ENCODE measurements at regions not wholly inside any gene's neighbourhood (a gene's known extent, or its start where the extent isn't known, plus 50 kb on each side); places are given as distances from the start of the nearest gene placed in this dataset.

DNA sequence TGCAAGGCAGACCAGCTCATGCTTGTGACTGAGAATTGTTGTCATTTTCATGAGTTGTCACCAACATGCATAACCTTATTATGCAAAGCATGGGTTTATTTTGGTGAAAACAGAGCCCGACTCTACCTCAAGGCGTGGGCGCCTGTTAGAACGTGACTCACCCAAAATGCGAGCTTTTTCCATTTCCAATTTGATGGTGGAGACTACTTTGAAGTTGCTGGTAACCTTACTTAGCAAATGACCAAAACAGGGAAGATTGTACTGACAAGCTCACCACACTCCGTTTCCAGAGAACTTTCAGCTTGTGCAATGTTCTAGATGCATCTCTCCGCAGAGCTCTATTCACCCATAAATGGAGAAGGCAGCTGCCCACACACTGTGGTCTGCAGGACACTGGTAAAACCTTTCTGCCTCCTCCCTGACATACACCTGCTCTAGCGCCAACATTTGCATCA is 284.5 kb downstream of the MAF start:
- DNase-seq (ENCODE audit: low spot score) (no peak), ATAC-seq (peak; percentile 69 to 83)
- peak overlapping the region in 1 of 2 donors; percentile 49 for H3K27ac Mint-ChIP-seq
- no peaks in the 10 kb centered on the region for H3K9me3 Mint-ChIP-seq
- H3K27me3 Mint-ChIP-seq = peaks cover 36 to 47% of the 10 kb centered on the region in 2 donors
- H3K36me3 Mint-ChIP-seq = no peaks in the 10 kb centered on the region
- H3K4me3 Mint-ChIP-seq = peak overlapping the region; percentile 33
- peaks cover 0 to 19% of the 10 kb centered on the region in 2 donors for H3K4me1 Mint-ChIP-seq (ENCODE audit: low read depth in 2 of 2)

DNA sequence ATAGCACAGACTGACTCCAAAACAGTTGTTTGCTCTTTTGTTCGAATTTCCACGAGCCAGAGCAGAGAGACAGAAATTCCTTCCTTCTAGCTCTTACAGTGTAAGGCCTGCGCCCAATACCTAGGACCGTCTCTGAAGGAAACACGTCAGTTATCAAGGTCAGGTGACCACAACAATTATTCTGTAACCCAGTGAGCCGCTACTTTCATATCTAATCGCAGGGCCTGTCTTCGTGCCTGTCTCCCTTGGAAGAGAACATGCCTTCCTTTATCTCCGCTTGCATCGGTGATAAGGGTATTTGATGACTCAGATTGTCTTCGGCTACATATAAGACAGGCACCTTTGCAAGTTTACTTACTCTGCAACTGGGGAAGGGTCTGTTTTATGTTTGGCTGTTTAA is 288.0 kb downstream of the MAF start:
- H3K36me3 Mint-ChIP-seq = no peaks in the 10 kb centered on the region
- H3K27ac Mint-ChIP-seq = no peak overlapping the region
- DNase-seq (ENCODE audit: low spot score) (no peak), ATAC-seq (no peak)
- no peaks in the 10 kb centered on the region for H3K9me3 Mint-ChIP-seq
- peaks cover 23 to 30% of the 10 kb centered on the region in 2 donors for H3K27me3 Mint-ChIP-seq
- peaks cover 3 to 21% of the 10 kb centered on the region in 2 donors for H3K4me1 Mint-ChIP-seq (ENCODE audit: low read depth in 2 of 2)
- no peak overlapping the region for H3K4me3 Mint-ChIP-seq

DNA sequence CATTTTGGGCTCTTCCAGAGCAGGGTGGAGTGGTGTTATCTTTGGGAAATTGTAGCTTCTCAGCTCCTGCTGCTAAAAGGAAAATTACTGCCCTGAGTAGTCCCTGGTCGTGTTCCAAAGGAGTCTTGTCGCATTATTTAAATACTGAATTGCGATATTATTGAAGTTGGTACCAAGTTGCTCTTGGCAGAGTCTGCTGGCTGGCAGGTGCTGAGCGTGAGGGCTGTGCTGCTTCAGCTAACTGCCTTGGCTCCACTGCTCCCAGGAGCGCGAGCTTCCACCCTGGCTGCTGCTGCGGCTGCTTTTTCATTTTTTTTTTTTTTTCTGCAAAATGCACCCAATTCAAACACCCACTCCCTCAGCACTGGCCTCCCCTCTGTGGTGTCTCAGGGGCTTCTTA is 289.8 kb downstream of the MAF start:
- ATAC-seq (no peak), DNase-seq (ENCODE audit: low spot score) (no peak)
- Mint-ChIP-seq H3K4me1 (ENCODE audit: low read depth in 2 of 2) (peaks cover 3 to 7% of the 10 kb centered on the region in 2 donors), H3K27ac (no peak overlapping the region), H3K36me3 (no peaks in the 10 kb centered on the region), H3K4me3 (no peak overlapping the region), H3K9me3 (no peaks in the 10 kb centered on the region), H3K27me3 (peaks cover 17 to 18% of the 10 kb centered on the region in 2 donors)

DNA sequence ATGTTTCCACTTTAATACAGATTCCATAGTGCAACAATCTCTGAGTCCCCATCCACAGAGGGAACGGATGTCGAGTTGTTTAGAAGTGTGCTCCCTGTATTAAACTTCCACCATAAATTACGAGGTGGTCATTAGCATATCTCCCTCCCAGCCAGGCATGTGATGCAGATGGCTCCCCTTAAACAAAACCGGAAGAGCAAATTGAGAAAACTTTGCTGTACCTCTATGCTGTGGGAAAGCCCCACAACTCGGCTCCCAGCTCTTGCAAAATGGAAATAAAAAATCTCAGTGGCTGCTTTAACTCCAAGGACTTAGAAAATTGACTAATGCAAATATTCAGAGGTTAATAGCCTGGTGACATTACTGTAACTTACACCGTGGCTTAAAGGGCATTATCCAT is 290.9 kb downstream of the MAF start:
- ATAC-seq (no peak), DNase-seq (ENCODE audit: low spot score) (no peak)
- no peak overlapping the region for H3K27ac Mint-ChIP-seq

DNA sequence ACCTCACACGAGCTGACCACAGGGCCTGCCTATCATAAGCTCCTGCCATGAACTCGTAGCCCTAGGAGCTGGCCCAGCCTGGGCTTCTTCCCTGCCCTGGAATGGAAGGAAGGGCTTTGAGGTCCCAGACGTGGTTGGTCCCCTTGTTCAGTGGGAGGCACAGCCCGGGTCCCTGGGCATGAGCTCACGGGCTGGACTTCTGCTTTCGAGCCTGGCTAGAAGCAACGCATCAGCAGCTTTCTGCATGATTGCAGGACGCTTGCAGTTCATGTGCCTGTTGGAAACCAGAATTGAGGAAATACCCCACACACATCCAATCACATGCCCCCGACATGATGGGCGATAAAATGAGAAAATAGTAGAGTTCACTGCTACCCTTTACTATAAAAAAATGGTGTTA is 293.3 kb downstream of the MAF start:
- peaks cover 3 to 5% of the 10 kb centered on the region in 2 donors for H3K4me1 Mint-ChIP-seq (ENCODE audit: low read depth in 2 of 2)
- no peaks in the 10 kb centered on the region for H3K36me3 Mint-ChIP-seq
- no peaks in the 10 kb centered on the region for H3K9me3 Mint-ChIP-seq
- no peak for ATAC-seq
- H3K27ac Mint-ChIP-seq = no peak overlapping the region
- H3K4me3 Mint-ChIP-seq = no peak overlapping the region
- peaks cover 17 to 21% of the 10 kb centered on the region in 2 donors for H3K27me3 Mint-ChIP-seq
- no peak for DNase-seq (ENCODE audit: low spot score)

More for the DNA sequence above, 290.9 kb downstream of the MAF start:
- peaks cover 17 to 22% of the 10 kb centered on the region in 2 donors for H3K27me3 Mint-ChIP-seq
- no peak overlapping the region for H3K4me3 Mint-ChIP-seq
- H3K36me3 Mint-ChIP-seq = no peaks in the 10 kb centered on the region
- peaks cover 3 to 5% of the 10 kb centered on the region in 2 donors for H3K4me1 Mint-ChIP-seq (ENCODE audit: low read depth in 2 of 2)
- H3K9me3 Mint-ChIP-seq = no peaks in the 10 kb centered on the region

DNA sequence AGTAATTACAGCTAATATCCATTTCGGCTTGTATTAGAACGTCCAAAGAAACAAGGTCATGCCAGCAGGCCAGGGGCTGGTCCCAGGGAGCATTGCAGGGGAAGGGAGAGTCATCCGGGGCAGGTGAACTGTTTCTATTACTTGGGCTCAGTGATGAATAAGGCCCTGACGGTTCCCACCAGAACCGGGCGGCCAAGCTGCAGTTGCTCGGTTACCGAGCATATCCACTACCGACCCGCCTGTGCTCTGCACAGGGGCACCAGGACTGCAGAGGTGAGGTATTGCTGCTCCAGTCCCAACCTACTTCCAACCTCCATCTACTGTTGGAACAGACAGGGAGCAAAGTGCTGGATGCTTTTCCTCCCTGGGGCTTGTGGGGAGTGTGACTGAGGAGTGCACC is 295.5 kb downstream of the MAF start:
- Mint-ChIP-seq H3K4me1 (ENCODE audit: low read depth in 2 of 2) (peaks cover 3 to 5% of the 10 kb centered on the region in 2 donors), H3K4me3 (no peak overlapping the region), H3K36me3 (no peaks in the 10 kb centered on the region), H3K9me3 (no peaks in the 10 kb centered on the region), H3K27ac (no peak overlapping the region), H3K27me3 (peaks cover 9 to 13% of the 10 kb centered on the region in 2 donors)
- DNase-seq (ENCODE audit: low spot score) = no peak
- no peak for ATAC-seq

DNA sequence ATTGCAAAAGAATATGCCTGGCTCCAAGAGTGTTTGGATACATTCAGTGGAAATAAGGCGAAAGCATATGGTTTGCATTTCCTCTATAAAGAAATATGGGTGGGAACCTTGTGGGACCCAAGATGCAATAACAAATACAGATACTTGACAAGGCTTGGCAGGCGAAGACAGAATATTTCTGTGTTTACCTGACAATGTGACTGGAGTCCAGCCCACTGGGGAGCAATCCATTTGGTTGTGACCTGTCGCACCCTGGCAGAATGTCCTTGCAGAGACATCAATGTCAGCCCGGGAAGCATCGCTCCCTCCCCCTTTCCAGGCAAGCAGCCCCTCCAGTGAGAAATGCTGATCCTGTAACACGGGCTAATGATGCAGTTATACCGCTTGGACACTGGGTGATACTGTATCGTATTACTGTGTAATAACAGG is 296.6 kb downstream of the MAF start:
- no peak overlapping the region for H3K4me3 Mint-ChIP-seq
- no peaks in the 10 kb centered on the region for H3K36me3 Mint-ChIP-seq
- H3K9me3 Mint-ChIP-seq = no peaks in the 10 kb centered on the region
- H3K27ac Mint-ChIP-seq = no peak overlapping the region
- H3K4me1 Mint-ChIP-seq (ENCODE audit: low read depth in 2 of 2) = peaks cover 0 to 3% of the 10 kb centered on the region in 2 donors
- no peak for ATAC-seq
- DNase-seq (ENCODE audit: low spot score) = no peak
- peaks cover 7 to 10% of the 10 kb centered on the region in 2 donors for H3K27me3 Mint-ChIP-seq

DNA sequence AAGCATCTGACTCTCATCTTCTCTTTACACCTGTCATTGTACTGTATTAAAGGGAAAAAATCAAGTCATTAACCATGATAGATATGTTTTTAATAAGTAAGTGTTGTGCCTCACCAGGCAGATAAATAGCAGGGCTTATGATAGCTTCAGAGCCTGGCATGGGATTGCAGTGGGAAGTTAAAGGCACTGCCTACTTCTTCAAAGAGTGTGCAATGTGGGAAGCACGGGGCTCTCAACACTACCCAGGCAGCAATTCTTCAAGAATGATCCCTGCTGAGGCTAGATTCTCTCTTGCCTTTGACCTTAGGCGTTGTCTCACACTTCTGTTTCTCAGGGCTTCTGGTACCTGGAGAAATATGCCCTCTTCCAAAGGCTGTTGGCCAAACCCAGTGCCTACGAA is 297.3 kb downstream of the MAF start:
- ATAC-seq (no peak), DNase-seq (ENCODE audit: low spot score) (no peak)
- no peaks in the 10 kb centered on the region for H3K36me3 Mint-ChIP-seq

DNA sequence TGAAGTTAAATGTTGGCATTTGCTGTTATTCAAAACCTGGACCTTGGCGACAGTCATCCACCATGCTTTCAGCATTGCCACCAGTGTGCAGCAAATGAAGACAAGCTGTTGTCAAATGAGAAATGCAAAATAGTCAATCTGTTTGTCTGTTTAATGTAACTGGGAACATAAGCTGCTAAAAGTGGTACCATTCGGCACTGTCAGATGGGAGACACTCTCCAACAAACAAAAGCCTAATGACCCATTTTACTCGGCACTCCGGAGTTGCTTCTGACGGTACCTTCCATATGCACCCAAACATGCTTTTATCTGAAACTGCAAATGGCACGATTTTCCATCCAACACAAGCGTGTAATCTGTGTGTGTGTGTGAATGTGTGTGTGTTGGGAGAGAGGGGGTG is 297.8 kb downstream of the MAF start:
- no peak for DNase-seq (ENCODE audit: low spot score)
- Mint-ChIP-seq H3K4me1 (ENCODE audit: low read depth in 2 of 2) (peaks cover 0 to 2% of the 10 kb centered on the region in 2 donors), H3K27me3 (peaks cover 10% of the 10 kb centered on the region in 2 donors), H3K9me3 (no peaks in the 10 kb centered on the region), H3K36me3 (no peaks in the 10 kb centered on the region), H3K27ac (no peak overlapping the region), H3K4me3 (no peak overlapping the region)
- no peak for ATAC-seq

More for the DNA sequence above, 297.3 kb downstream of the MAF start:
- Mint-ChIP-seq H3K27ac (no peak overlapping the region), H3K27me3 (peaks cover 10% of the 10 kb centered on the region in 2 donors), H3K4me1 (ENCODE audit: low read depth in 2 of 2) (peaks cover 0 to 2% of the 10 kb centered on the region in 2 donors), H3K4me3 (no peak overlapping the region), H3K9me3 (no peaks in the 10 kb centered on the region)

DNA sequence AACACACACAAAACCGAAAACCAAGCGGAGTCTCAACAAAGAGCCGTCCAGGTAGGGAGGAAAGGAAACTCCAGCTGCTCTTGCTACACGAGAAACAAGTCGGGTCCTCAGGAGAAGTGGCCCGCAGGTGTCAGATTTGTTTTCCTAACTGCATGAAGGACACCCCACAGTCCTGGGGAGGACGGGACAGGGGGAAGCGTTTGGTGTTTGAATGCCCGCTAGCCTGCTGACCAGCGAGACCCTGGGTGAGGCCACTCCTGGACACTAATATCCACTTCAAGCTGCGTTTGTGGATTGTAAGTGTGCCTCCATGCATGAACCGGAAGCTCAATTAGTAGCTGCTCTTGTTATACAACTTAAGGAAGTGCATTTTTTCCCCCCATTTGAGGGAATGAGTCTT is 299.5 kb downstream of the MAF start:
- DNase-seq (ENCODE audit: low spot score) (no peak), ATAC-seq (no peak)
- Mint-ChIP-seq H3K27me3 (peaks cover 10% of the 10 kb centered on the region in 2 donors), H3K36me3 (no peaks in the 10 kb centered on the region), H3K9me3 (no peaks in the 10 kb centered on the region), H3K27ac (no peak overlapping the region), H3K4me3 (no peak overlapping the region), H3K4me1 (ENCODE audit: low read depth in 2 of 2) (peaks cover 0 to 2% of the 10 kb centered on the region in 2 donors)

DNA sequence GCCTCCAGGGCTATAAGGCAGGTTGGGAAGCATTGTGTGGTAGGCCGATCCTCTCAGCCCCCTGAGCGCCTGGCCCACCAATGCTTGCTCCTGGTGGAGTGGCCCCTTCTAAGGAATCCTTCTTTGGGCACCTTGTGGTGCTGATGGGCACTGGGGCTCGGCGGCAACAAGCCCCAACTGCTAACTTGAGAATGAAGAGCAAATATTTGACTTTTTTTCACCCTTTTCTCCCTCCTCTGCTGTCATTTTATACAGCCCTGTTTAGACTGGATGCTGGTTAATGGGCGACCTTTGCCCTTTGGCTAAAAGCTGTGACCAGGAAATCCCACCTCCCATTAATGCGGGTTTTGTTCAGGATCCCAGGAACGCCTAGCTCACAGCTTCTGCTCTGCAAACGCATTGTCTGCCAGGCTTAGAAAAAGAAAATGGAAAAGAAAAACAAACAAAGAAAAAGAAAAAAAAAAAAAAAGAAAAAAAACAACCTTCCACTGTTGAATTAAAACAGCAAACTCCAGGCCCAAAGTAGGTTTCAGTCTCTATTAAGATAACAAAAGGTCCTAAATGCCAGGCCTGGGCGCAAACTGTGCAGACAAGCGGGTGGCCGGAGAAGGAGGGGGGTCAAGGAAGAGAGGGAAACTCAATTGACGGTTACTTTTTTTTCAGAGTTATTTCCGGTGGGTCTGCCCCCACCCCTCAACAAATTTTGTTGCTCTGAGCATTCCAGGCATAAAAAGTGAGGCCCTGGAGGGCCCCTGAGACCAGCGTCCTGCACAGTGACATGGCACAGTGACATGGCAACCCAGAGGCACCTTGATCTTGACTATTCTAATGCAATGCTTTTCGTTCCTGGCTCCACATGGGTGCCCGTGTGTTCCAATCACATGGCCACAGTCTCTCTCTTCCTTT is 301.4 kb downstream of the MAF start:
- ATAC-seq = no peak
- no peak overlapping the region for H3K27ac Mint-ChIP-seq
- no peak for DNase-seq (ENCODE audit: low spot score)
- no peaks in the 10 kb centered on the region for H3K36me3 Mint-ChIP-seq
- no peak overlapping the region for H3K4me3 Mint-ChIP-seq
- peaks cover 0 to 2% of the 10 kb centered on the region in 2 donors for H3K4me1 Mint-ChIP-seq (ENCODE audit: low read depth in 2 of 2)
- no peaks in the 10 kb centered on the region for H3K9me3 Mint-ChIP-seq
- peaks cover 5 to 8% of the 10 kb centered on the region in 2 donors for H3K27me3 Mint-ChIP-seq

DNA sequence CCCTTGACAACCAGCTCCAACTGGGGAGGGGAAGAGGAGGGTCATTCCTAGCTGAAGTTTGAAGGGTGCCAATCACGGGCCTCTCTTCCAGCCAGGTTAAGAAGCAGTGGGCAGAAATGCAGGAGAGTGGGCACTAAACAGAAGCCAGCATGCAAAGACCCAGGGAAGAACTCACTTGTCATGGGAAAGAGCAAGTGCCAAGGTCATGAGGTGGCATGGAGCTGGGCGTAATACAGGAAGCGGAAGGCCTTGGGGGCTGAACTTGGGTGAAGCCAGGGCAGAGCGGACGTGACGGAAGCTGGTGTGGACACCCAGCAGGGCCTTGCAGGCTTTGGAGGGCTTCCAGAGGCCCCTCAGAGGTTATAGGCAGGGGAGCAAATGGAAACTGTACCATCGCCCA is 302.1 kb downstream of the MAF start:
- no peak overlapping the region for H3K4me3 Mint-ChIP-seq
- H3K27me3 Mint-ChIP-seq = peaks cover 5 to 6% of the 10 kb centered on the region in 2 donors
- H3K36me3 Mint-ChIP-seq = no peaks in the 10 kb centered on the region
- no peaks in the 10 kb centered on the region for H3K9me3 Mint-ChIP-seq
- no peak overlapping the region for H3K27ac Mint-ChIP-seq
- ATAC-seq = no peak
- H3K4me1 Mint-ChIP-seq (ENCODE audit: low read depth in 2 of 2) = peaks cover 0 to 2% of the 10 kb centered on the region in 2 donors
- DNase-seq (ENCODE audit: low spot score) = no peak

DNA sequence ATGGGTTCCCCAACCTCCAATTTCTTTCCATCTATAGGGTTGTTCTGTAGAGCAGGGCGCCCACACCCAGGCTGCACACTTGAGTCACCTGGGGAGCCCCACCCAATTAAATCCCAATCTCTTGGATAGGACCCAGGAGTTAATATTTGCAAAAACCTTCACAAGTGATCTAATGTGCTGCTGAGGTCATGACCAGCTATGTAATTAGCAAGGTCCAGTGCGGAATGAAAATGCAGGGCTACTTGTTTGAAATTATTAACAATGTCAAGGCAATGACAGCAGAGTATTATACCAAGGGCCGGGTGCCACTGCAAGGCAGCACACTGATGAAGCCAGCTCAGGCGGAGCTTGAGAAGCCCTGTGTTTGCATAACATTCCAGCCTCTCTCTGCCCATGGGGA is 302.7 kb downstream of the MAF start:
- Mint-ChIP-seq H3K36me3 (no peaks in the 10 kb centered on the region), H3K4me1 (ENCODE audit: low read depth in 2 of 2) (peaks cover 0 to 2% of the 10 kb centered on the region in 2 donors), H3K9me3 (no peaks in the 10 kb centered on the region), H3K4me3 (no peak overlapping the region), H3K27ac (no peak overlapping the region), H3K27me3 (peaks cover 4 to 5% of the 10 kb centered on the region in 2 donors)
- ATAC-seq (no peak), DNase-seq (ENCODE audit: low spot score) (no peak)

DNA sequence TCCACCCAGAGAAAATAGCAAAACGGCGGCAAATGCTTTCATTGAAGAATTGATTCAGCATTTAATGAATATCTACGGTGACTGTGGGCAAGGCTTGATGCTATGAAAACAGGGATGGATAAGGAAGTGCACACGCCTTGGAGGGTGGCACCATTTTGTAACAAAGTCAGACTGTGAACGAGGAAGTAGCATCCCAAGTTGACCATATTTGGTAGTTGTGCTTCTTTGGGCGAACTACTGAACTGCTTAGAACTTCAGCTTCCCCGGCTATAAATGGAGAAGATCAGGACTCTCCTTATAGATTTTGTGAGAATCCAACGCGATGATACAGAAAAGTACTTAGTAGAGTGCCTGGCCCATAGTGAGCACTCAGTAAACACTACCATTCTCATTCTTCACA is 303.2 kb downstream of the MAF start:
- H3K9me3 Mint-ChIP-seq = no peaks in the 10 kb centered on the region
- DNase-seq (ENCODE audit: low spot score) (no peak), ATAC-seq (no peak)
- H3K4me3 Mint-ChIP-seq = no peak overlapping the region
- H3K27ac Mint-ChIP-seq = no peak overlapping the region
- H3K4me1 Mint-ChIP-seq (ENCODE audit: low read depth in 2 of 2) = peaks cover 0 to 2% of the 10 kb centered on the region in 2 donors
- no peaks in the 10 kb centered on the region for H3K36me3 Mint-ChIP-seq
- H3K27me3 Mint-ChIP-seq = peaks cover 0 to 3% of the 10 kb centered on the region in 2 donors

Data from natural killer cell treated with Interleukin-12 subunit alpha and Interleukin-12 subunit beta and Interleukin-15 and Interleukin-18, amount 100 ng/mL, for 72 hours (primary cell).